Activated CD4-positive, CD25-positive, alpha-beta regulatory T cell treated with anti-CD3 and anti-CD28 coated beads, Interleukin-2, amount 50 U/mL, for 16 hours (primary cell): ENCODE measurements at regions not wholly inside any gene's neighbourhood (a gene's known extent, or its start where the extent isn't known, plus 50 kb on each side); places are given as distances from the start of the nearest gene placed in this dataset.
"Not testable (repeated sequence)": the region's sequence is repeated elsewhere in the genome, so short reads cannot be mapped to it uniquely, and the experiment has no call there.

Experiments
- DNase-seq: peaks from one replicate; pipeline ENCODE4 v3.0.0-alpha.2; 2020; ENCODE audit warnings: low read depth, low spot score

- DNase-seq = no peak
Observed at GRCh38 chr6:112504621-112505020, 157.5 kb downstream of the RFPL4B start.

GRCh38 chr6:112511441-112511840 is 164.3 kb downstream of the RFPL4B start:
- no peak for DNase-seq

- DNase-seq = no peak
Observed at GRCh38 chr6:112513175-112513574, 166.0 kb downstream of the RFPL4B start.

- DNase-seq = no peak
Observed at GRCh38 chr6:112522587-112522986, 175.5 kb downstream of the RFPL4B start.

- DNase-seq = no peak
Observed at GRCh38 chr6:112524071-112524470, 176.9 kb downstream of the RFPL4B start.

- no peak for DNase-seq
Observed at GRCh38 chr6:112525749-112526148, 178.6 kb downstream of the RFPL4B start.

- DNase-seq = no peak
Observed at GRCh38 chr6:112526594-112526993, 179.5 kb downstream of the RFPL4B start.

- not testable (repeated sequence) for DNase-seq
Observed at GRCh38 chr6:112528306-112528705, 181.2 kb downstream of the RFPL4B start.

- no peak for DNase-seq
Observed at GRCh38 chr6:112535816-112536215, 188.7 kb downstream of the RFPL4B start.

GRCh38 chr6:112539355-112539754 is 192.2 kb downstream of the RFPL4B start:
- no peak for DNase-seq

GRCh38 chr6:112541847-112542246 is 194.7 kb downstream of the RFPL4B start:
- DNase-seq = not testable (repeated sequence)

- not testable (repeated sequence) for DNase-seq
Observed at GRCh38 chr6:112547321-112548085, 200.4 kb downstream of the RFPL4B start.

- DNase-seq = no peak
Observed at GRCh38 chr6:112549749-112550148, 202.6 kb downstream of the RFPL4B start.

GRCh38 chr6:112557435-112557834 is 210.3 kb downstream of the RFPL4B start:
- DNase-seq = no peak

- DNase-seq = no peak
Observed at GRCh38 chr6:112557961-112558360, 210.8 kb downstream of the RFPL4B start.

- DNase-seq = no peak
Observed at GRCh38 chr6:112560651-112561050, 213.5 kb downstream of the RFPL4B start.

- DNase-seq = no peak
Observed at GRCh38 chr6:112562301-112563231, 215.4 kb downstream of the RFPL4B start.

- DNase-seq = no peak
Observed at GRCh38 chr6:112563368-112563767, 216.2 kb downstream of the RFPL4B start.

- no peak for DNase-seq
Observed at GRCh38 chr6:112568066-112568465, 220.9 kb downstream of the RFPL4B start.

GRCh38 chr6:112571488-112572270 is 224.5 kb downstream of the RFPL4B start:
- no peak for DNase-seq

GRCh38 chr6:112574190-112574589 is 227.1 kb downstream of the RFPL4B start:
- no peak for DNase-seq

- no peak for DNase-seq
Observed at GRCh38 chr6:112575309-112575834, 228.2 kb downstream of the RFPL4B start.
